Fibroblast of lung (primary cell): ENCODE measurements at regions not wholly inside any gene's neighbourhood (a gene's known extent, or its start where the extent isn't known, plus 50 kb on each side); places are given as distances from the start of the nearest gene placed in this dataset.

Experiments used
- CTCF ChIP-seq, 2 donors: IDR thresholded peaks in 1 of 2; conservative IDR thresholded peaks in 1 of 2; 1 replicate in 1 of 2; 2 replicates in 1 of 2; pipeline ENCODE4 v1.5.1; 2011 to 2012; ENCODE audit warnings: low read length in 2 of 2, control low read depth in 1 of 2, inconsistent platforms in 1 of 2, low read depth in 1 of 2, mild to moderate bottlenecking in 1 of 2
- EZH2 ChIP-seq: IDR thresholded peaks from 2 replicates; pipeline ENCODE4 v1.5.1; 2012; ENCODE audit warnings: low read length, control low read depth, mild to moderate bottlenecking; ENCODE audit errors: missing control alignments

GRCh38 chr14:92253381-92253894 is 69.5 kb upstream of the SLC24A4 start:
- no peak for TF ChIP-seq CTCF (conservative IDR thresholded peaks at IDR 0.05 in 1 of 2, IDR thresholded peaks at IDR 0.05 in 1 of 2; ENCODE audit: low read depth in 1 of 2, low read length in 2 of 2)
- no peak for TF ChIP-seq EZH2
